ENCODE measurements at regions not wholly inside any gene's neighbourhood (a gene's known extent, or its start where the extent isn't known, plus 50 kb on each side); places are given as distances from the start of the nearest gene placed in this dataset.

GRCh38 chr6:18725449-18725848, 338.3 kb downstream of the RNF144B start:
- TF ChIP-seq CTCF (conservative IDR thresholded peaks at IDR 0.05), result no peak
- TF ChIP-seq ZFX (IDR thresholded peaks at IDR 0.05), result no peak
